Frontal cortex (tissue), 3 donors: ENCODE measurements at regions not wholly inside any gene's neighbourhood (a gene's known extent, or its start where the extent isn't known, plus 50 kb on each side); places are given as distances from the start of the nearest gene placed in this dataset.

Source experiments
- DNase-seq, 2 donors: peaks; one replicate each; pipeline ENCODE4 v3.0.0; 2012; ENCODE audit warnings: low spot score in 2 of 2
- FAIRE-seq: peaks from 2 replicates; lab custom pipeline; 2012; peaks lifted over from hg19 to GRCh38; lab: Jason Lieb, UNC
- donor health status: control.
- donor health status: control.
- donor health status: control.

DNA sequence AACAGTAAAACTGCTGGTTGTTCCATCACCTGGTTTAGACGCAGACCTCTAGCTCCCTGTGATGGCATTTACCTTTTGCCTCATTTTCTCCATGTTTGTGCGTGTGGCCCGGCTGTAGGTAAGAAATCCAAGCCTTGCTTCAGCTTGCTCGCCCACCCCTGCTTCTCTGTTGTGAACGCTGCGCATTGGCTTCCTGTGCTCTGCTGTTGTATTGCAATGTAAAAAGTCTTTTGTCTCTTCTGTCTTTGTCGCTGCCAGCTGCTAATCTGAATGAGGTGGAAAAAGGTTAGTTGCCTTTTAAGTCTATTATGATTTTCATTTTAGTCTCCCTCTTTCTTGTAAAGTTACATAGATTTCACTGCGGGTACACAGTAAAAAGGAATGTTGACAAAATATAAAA lies 127.3 kb upstream of the PACRGL start:
- DNase-seq (no peak), FAIRE-seq (no peak)

DNA sequence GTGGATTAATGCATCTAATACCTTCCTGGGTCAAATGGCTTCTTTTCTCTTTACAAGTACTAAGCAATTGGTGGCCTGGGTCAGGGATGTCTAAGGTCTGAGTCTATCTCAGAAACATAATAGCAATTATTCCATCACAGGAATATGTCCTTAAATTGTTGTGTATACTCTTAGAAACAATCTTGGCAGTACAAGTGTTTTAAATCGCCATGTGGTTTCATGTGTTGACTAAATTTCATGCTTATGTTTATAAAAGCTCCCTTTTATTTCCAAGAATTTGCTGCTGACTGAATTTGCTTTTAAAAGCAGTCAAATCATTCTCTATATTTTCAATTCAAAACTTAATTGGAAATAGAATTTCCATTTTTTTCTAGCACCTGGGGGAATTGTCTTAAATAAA lies 125.3 kb upstream of the PACRGL start:
- no peak for FAIRE-seq
- DNase-seq = no peak

DNA sequence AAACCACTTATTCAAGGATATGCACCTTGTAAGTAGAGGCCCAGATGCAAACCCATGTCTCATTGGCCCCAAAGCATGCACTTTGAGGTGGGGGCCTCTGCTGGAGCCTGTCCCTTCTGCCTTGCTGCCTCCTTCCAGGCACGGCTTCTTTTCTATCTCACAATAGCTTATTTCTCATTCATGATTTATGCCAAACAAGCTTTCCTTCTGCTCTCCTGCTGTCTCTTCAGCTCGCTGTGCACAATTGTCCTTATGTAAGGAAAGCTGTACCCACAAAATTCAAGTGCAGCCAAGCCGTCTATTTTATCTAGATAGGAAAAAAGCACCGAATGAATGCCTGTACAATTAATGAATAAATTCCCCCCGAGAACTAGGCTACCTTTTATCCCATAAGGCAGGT lies 124.8 kb upstream of the PACRGL start:
- DNase-seq (no peak), FAIRE-seq (no peak)

DNA sequence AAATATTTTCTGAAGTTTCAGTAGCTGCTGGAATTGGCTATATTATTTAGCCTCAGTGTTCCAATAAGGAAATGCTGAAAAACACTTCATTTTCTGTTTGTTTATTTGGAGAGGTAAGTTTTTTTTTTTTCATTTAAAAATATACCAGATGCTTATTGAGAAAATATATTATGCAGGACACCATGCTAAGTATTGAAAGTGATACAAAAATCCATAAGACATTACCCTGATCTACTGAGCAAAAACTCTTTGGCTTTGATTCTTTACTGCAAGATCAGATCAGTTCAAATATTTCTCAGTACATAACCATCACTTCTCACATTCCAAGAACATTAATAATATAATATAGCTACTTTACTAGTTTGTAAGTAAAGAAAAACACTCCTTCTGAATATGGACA lies 123.4 kb upstream of the PACRGL start:
- FAIRE-seq = no peak
- DNase-seq = no peak

DNA sequence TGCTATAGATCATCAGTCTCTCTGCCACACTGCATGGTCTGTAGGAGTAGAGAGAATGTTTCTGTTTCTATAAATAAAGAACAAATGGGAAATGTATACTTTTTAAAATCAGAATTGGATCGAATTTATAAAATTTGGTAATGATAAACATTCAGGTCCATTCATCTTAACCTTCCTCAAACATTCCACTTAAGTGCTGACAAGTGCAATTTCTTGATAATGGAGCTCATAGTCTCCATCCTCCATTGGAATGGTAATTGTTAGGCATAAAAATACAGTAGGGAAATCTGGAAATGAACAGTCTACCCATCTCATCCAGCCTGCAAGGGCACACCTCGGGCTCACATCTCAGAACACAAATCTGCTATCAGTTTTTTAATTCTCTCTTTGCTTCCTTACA lies 122.6 kb upstream of the PACRGL start:
- no peak for DNase-seq
- FAIRE-seq = no peak

DNA sequence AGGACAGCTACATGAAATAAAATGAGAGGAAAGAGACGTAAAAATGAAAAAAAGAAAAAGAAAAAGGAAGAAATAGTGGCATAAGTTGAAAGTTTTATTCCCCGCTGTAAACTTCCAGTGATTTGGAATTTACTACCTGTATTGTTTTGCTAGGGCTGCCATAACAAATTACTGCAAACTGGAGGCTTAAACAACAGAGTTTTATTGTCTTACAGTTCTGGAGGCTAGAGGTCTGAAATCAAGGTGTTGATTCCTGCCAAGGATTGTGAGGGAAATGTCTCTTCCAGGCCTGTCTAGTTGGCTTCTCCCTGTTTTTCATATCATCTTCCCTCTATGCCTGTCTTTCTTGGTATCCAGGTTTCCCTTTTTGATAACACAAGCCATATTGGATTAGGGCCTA lies 119.4 kb upstream of the PACRGL start:
- no peak for FAIRE-seq
- DNase-seq = no peak

DNA sequence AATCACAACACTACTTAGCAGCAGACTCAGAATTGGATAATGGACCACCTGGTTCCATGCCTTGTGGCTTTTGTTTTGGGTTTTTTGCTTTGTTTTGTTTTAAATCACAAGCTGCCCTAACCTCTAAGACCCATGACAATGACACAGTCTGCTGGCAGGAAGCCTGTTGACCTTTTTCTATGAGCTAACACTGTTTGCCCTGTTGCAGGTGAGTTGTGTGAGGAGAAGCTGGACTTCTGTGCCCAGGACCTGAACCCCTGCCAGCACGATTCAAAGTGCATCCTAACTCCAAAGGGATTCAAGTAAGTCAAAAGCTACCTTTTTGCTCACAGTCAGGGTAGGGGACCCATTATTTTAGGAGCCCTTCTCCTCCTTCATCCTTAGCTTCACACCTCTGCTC lies 110.8 kb upstream of the PACRGL start:
- FAIRE-seq (no peak), DNase-seq (no peak)

DNA sequence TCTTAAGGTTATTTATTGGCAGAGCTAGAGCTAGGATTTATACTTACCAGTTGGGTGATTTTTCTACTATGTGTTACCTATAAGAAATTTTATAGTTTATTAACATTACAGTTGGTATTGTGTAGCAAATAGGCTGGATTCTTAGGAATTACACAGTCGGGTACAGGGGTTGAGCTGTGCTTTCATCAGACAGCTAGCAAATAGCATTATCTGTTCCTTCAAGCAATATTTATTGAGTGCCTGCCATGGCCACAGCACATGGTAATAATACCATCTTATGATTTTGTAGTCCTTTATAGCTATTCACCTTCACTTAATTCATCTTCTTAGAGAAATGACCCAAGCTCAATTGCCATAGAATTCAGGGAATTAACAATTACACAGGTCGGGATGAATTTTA lies 109.4 kb upstream of the PACRGL start:
- DNase-seq = no peak
- FAIRE-seq = no peak

DNA sequence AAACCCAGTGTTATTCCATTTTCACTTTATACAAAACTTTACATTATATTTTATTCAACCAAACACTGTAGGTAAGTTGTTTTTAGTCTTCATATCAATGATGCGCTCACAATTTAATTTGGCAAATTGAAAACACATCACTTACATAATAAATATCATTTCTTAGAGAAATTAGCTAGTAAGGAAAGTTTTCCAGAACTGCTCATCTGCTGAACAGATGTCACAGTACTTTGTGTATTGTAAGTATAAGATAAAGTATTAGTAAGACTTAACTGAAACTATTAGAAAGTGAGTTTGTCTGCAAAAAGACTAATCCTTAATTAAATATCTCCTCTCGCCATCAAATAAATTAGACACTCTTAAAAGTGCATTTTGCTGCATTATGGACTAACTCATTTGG lies 108.7 kb upstream of the PACRGL start:
- FAIRE-seq (no peak), DNase-seq (no peak)

DNA sequence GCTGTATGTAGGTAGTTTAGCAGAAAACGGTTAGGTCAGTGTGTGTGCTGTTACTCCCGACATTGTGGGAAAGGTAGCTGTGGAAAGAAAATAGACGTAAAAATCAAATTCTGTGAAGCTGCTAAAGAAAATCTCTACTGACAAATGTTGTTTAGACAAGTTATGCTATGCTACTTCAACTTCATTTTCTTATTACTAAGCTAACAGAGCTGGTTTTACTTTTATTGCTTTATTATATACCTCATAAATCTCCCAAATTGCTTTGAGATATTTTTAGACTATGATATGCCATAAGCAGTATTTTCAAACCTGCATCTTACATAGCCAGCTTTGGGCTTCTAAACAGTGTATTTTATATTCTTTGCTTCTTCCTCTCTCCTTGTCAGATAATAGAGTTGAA lies 108.2 kb upstream of the PACRGL start:
- FAIRE-seq = no peak
- DNase-seq = no peak

DNA sequence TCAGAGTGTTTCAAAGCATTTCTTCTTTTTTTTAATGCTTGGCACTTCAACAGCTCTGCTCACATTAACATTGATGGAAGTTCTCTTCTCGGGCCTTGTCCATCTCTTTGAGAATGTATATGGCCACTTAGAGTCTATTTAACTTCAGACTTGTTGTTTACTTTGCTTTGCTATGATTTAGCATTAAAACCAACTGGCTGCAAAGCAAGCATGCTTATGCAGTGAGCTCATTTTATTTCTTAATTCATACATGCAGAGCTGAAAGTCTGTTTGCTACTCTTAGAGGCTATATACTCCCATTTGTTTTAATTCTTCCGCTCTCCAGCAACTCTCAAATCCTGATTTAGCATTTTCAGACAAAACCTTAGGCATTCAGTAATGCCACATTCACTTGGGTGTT lies 107.6 kb upstream of the PACRGL start:
- no peak for DNase-seq
- FAIRE-seq = no peak

DNA sequence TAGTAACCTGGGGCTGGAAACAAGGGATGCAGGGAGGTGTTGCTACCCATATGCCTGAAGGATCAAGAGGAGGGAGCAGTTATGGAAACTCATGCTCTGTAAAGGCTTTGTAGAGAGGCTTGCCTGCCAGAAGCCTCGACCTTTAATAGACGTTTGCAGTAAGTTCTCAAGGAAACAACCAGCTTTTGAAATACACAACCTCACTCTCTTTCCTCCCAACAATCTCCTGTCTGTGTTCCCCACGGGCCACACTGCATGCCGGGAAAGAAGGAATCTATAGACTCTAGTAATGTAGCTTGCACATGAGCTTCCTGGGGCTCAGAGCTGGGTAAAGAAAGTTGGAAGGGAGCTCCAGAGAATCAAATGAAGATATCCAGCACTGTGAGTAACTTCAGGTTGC lies 101.6 kb upstream of the PACRGL start:
- DNase-seq (no peak), FAIRE-seq (no peak)

DNA sequence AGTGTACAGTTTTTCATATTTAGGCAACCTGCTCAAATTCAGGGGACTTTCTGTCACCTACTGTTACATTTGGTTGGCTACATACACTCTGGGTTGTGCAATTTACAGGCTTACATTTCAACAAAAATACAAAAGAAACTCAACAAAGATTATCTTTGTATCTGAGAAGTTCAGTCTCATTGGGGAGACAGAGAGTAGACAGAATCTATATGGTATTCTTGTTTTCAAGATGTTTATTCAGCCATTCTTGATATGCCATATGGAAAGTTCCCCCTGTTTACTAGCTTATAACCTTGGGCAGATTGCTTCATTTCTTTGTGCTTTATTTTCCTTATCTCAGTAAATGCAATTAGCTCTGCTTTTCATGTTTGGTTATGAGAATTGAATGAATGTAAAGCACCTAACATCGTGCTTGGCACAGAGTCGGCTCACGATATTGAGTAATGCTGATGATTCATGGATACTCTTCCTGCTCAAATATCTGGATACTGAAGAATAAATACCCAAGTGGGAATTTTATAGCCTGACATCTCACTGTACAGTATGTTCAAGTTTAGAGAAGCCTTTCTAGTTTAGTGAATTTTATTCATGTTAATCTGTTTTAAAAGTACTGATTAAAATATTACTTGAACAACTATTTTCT lies 96.5 kb upstream of the PACRGL start:
- DNase-seq (no peak), FAIRE-seq (no peak)

DNA sequence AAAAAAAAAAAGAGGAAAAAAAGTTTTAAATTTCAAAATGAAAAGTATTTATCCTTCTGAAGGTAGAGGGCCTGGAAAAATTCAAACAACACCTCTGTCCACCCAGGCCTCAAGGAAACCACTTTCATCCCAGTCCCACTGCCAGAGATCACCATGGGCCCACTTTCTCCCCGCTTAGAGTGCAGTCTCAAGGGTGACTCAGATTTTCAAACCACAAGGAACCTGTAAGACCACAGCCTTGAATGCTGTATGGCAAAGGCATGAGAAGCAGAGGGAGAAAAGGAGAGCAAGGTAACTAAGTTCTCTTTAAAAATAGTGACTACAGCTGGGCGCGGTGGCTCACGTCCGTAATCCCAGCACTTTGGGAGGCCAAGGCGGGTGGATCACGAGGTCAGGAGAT lies 87.9 kb upstream of the PACRGL start:
- FAIRE-seq (no peak), DNase-seq (no peak)

DNA sequence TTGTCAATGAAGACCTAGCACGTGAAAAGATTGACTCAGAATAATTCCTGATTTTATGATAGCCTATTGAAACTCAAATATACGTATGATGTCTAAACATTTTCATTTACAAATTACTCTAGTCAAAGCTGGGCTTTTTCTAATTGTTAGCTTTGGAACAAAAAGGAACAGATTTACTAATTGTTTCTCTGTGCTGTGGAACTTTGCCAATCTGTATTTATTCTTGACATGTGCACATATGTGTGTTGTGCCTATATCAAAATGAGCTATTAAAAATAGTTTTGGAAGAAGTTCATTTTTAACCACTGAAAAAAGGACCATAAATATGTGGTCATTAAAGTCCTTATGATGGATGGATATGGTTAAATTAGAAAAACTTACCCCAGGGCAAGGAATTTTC lies 85.4 kb upstream of the PACRGL start:
- DNase-seq (no peak), FAIRE-seq (no peak)

DNA sequence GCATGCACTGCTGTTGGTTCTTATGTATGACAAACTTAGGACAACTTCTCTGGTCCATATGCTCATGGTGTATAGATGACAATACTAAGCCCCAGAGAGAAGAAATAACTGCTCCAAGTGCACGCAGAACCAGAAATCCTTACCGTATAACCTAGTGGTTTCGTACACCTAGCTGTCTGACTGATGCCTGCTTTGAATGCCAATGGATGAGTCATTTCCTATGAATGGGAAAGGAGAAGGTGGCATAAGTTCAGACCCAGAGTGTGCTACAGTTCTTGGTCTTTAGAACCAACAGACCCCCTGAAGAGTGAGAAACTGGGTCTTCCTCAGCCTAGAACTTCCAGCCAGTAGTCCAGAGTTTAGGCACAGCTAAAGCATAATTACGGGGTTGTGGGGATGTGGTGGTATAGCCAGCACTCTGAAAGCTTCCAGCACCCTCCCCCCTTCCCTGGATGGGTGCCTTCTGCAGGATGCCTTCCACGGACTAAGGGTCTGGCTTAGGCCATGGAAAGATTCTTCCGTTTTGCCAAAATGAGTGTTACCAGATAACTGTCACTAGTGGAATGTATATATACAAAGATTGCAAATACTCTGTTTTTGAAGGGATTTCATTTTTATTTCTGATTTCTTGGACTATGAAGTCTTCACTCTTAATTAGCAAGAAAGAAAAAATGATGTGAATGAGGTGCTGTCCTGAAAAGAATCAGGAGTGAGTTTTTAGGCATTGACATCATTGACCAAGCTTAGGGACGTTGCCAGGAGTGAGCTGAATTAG lies 84.6 kb upstream of the PACRGL start:
- no peak for DNase-seq
- FAIRE-seq = no peak

DNA sequence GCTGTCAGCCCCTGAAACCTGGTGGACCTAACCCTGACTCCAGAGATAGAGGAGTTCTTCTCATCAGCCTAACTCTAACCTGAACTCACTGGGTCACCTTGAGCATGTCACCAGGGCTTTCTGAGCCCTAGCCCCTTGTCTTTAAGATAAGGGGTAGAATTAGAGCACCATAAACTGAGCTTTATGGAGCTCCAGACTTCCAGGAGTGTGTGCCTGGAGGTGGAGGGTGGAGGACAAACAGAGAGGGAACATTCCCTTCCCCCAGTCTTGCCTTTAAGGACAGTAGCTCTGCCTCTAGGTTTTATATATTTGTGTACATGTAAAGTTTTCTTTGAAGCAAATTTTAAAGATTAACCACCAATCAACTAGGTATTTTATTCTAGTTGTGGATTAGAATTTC lies 83.9 kb upstream of the PACRGL start:
- FAIRE-seq = no peak
- DNase-seq = no peak

DNA sequence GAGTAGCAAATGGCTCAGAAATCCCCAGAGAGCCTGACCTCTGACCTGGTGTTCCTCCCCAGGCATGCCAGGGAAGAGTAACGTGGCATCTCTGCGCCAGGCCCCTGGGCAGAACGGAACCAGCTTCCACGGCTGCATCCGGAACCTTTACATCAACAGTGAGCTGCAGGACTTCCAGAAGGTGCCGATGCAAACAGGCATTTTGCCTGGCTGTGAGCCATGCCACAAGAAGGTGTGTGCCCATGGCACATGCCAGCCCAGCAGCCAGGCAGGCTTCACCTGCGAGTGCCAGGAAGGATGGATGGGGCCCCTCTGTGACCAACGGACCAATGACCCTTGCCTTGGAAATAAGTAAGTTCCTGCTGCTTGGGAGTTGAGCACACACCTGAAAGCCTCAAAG lies 83.4 kb upstream of the PACRGL start:
- DNase-seq (no peak), FAIRE-seq (no peak)

DNA sequence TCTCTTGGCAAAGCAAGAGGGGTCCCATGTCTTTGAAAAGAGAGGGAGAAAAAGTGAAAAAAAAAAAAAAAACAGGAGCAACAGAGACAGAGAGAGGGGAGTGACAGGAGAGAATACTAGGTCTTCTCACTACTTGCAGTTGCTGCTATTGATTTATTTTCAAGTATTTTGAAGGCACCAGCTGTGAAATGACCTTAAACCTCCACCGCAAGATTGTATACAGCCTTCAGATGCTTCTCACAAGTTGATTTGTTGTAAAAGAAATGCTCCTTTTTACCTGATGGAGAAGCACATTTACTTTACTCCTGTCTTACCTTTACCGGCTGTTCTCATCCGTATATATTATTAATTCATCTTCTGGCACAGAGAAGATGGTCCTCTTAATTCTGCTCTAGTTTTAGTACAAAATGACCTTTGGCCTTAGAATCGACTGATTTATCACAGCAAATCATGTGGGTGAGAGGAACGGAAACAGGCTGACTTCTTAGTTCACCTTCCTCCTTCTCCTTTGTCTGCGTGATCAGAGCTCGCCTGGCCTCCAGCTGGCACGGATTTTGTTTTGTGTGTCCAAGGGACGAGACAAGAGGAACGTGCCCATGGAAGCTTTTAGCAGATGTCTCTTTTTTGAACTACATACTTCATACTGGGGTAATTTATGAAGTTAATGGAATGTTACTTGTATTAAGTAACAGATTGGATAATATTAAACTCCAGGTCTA lies 82.4 kb upstream of the PACRGL start:
- DNase-seq = no peak
- no peak for FAIRE-seq

DNA sequence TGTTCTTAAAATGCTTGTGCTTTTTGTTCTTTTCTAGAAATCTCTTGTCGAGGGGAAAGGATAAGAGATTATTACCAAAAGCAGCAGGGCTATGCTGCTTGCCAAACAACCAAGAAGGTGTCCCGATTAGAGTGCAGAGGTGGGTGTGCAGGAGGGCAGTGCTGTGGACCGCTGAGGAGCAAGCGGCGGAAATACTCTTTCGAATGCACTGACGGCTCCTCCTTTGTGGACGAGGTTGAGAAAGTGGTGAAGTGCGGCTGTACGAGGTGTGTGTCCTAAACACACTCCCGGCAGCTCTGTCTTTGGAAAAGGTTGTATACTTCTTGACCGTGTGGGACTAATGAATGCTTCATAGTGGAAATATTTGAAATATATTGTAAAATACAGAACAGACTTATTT lies 81.5 kb upstream of the PACRGL start:
- FAIRE-seq = no peak
- no peak for DNase-seq

DNA sequence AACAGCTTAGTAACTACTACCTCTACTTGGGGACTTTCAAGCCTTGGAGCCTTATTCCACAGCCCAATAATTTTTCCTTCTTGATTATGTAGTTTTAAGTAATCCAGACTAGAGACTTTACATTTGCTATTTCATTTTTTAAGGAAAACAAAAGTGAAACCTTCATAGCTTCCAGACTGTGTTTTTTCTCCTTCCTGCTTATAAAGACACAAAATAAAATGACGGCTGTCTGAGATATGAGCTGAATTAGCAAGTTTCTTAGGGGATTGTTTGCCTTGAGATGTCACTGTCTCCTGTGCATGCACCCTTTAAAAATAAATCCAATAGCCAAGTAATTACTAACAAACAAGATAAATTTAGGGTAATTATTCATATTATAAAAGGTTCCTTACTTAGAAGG lies 78.8 kb upstream of the PACRGL start:
- FAIRE-seq = no peak
- DNase-seq = no peak
